ENCODE measurements at regions not wholly inside any gene's neighbourhood (a gene's known extent, or its start where the extent isn't known, plus 50 kb on each side); places are given as distances from the start of the nearest gene placed in this dataset.

DNA sequence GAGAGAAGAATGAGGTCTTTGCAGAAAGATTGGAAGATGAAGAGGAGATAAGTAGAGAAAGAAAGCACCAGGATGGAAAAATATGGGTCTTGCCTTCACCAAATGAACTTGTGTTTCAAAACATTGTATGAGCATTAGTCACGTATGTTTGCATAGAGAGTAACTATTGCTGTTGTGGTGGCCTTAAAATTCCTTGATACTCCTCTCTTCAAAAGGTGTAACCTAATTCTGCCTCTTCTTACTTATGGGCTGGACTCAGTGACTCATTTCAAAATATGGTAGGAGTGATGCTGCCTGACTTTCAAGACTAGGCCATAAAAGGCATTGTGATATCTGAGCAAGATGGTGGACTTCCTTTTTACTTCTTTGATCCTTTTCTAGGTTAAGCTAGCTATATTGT, 228.7 kb upstream of the ZNF385D start:
- Histone ChIP-seq H3K27me3 (ENCODE audit: low read depth) (no peaks in the 10 kb centered on the region), H3K4me1 (no peaks in the 10 kb centered on the region), H3K36me3 (no peaks in the 10 kb centered on the region), H3K4me3 (no peak overlapping the region), H3K27ac (replicated peaks) (no peak overlapping the region), H3K9me3 (replicated peaks) (peaks cover 11% of the 10 kb centered on the region)
- intact Hi-C loops (cut with micrococcal nuclease) = no loop called here
- DNase-seq = no peak
- TF ChIP-seq, protein P1, sequence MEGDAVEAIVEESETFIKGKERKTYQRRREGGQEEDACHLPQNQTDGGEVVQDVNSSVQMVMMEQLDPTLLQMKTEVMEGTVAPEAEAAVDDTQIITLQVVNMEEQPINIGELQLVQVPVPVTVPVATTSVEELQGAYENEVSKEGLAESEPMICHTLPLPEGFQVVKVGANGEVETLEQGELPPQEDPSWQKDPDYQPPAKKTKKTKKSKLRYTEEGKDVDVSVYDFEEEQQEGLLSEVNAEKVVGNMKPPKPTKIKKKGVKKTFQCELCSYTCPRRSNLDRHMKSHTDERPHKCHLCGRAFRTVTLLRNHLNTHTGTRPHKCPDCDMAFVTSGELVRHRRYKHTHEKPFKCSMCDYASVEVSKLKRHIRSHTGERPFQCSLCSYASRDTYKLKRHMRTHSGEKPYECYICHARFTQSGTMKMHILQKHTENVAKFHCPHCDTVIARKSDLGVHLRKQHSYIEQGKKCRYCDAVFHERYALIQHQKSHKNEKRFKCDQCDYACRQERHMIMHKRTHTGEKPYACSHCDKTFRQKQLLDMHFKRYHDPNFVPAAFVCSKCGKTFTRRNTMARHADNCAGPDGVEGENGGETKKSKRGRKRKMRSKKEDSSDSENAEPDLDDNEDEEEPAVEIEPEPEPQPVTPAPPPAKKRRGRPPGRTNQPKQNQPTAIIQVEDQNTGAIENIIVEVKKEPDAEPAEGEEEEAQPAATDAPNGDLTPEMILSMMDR (IDR thresholded peaks at IDR 0.05; ENCODE audit: borderline replicate concordance) = no peak

DNA sequence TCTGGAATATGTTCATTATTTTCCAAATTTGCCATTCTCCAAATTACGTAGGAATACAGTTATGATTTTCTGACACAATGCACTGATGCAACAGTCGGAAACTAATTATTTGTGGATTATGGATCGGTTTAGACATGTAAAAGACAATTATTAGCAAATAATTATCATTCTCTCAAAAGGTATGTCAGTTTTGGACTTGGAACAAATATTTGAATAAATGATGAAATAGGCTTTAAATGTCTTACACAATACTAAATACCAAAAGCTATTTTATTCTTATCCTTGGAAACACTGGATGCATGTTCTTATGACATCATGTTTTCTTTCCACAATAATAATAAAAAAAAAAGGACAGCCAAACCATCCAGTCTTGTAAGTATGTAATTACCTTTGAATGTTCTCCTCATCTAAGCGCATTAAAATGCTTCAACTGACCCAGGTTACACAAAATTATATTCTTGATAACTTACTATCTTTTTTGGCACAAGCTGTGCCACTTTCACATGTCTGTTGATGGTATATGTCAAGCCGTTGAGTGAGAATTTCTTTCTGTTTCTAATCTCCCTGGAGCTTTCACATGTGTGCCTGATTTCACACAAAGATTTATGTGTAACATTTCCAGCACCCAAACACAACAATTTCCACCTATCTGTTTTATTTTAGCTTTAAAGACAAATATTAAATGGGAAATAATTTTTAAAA, 238.5 kb upstream of the ZNF385D start:
- Histone ChIP-seq H3K27ac (replicated peaks) (no peak overlapping the region), H3K9me3 (replicated peaks) (no peaks in the 10 kb centered on the region), H3K36me3 (no peaks in the 10 kb centered on the region), H3K4me3 (no peak overlapping the region), H3K4me1 (no peaks in the 10 kb centered on the region), H3K27me3 (ENCODE audit: low read depth) (no peaks in the 10 kb centered on the region)
- TF ChIP-seq, protein P1 (IDR thresholded peaks at IDR 0.05; ENCODE audit: borderline replicate concordance) = no peak
- DNase-seq = no peak
- intact Hi-C loops (cut with micrococcal nuclease) = no loop called here

DNA sequence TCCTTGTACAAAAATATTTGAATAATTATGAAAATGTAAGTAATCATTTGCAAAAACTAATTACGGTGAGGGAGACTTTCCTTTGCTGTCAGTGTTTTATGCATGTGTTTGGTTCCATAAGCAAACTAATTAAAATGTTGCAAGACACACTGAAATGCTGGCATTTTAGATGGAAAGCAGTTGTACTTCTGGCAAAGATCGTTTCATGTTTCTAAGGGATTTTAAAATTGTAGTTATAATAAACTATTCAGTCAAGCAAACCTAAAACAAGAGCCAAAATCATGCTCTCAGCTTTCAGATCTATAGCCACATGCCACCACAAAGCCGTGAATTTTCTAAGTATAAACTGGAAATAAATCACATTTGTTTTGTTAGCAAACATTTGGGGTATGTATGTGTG, 240.1 kb upstream of the ZNF385D start:
- TF ChIP-seq, protein P1 (IDR thresholded peaks at IDR 0.05; ENCODE audit: borderline replicate concordance) = no peak
- intact Hi-C loops (cut with micrococcal nuclease) = no loop called here
- Histone ChIP-seq H3K27me3 (ENCODE audit: low read depth) (no peaks in the 10 kb centered on the region), H3K9me3 (replicated peaks) (no peaks in the 10 kb centered on the region), H3K27ac (replicated peaks) (no peak overlapping the region), H3K4me3 (no peak overlapping the region), H3K36me3 (no peaks in the 10 kb centered on the region), H3K4me1 (no peaks in the 10 kb centered on the region)
- DNase-seq = no peak

DNA sequence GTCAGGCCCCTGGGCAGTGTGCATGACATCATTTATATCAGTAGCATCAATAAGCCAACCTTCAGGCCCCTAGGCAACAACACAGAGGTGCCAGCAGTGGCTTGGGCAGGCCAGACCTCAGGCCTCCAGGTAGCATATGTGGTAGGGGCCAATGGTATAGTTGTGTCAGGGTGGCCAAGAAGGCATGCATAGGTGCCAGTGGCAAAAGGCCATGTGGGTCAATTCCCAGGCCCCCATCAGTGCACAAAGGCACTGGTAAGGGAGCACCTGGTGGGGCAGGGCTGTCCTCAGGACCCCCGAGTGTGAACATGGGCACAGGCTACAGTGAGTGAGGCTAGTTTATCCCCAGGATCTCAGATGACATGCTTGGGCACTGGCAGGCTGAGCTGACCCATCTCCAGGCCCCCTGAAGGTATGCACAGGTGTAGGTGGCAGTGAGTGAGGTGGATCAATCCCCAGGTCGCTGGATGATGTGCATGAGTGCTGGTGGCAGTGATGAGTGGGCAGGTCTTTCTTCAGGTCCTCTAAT, 244.1 kb upstream of the ZNF385D start:
- no peak overlapping the region for H3K27ac ChIP-seq (replicated peaks)
- intact Hi-C loops (cut with micrococcal nuclease) = no loop called here

DNA sequence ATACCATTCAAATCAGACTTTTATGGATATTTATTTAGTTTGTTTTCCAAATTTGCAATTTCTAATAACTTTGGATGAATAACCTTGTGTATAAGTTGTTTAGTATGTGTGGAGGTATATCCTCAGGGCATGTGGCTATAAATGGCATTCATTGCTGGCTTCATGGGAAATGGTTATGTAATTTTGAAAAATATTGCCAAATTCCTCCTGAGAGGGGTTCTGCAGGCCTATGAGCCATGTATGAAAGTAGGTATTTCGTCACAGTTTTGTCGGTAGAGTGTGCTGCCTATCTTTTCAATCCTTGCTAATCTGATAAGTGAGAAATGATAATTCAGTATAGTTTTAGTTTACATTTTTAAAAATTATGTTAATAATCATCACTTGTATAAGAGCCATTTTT, 256.4 kb upstream of the ZNF385D start:
- Histone ChIP-seq H3K4me1 (no peaks in the 10 kb centered on the region), H3K27me3 (ENCODE audit: low read depth) (no peaks in the 10 kb centered on the region), H3K36me3 (no peaks in the 10 kb centered on the region), H3K9me3 (replicated peaks) (peaks cover 21% of the 10 kb centered on the region), H3K27ac (replicated peaks) (no peak overlapping the region), H3K4me3 (no peak overlapping the region)
- DNase-seq = no peak
- TF ChIP-seq, protein P1 (IDR thresholded peaks at IDR 0.05; ENCODE audit: borderline replicate concordance) = no peak
- intact Hi-C loops (cut with micrococcal nuclease) = no loop called here

More for the DNA sequence above, 244.1 kb upstream of the ZNF385D start:
- no peak overlapping the region for H3K4me3 ChIP-seq
- H3K9me3 ChIP-seq (replicated peaks) = peaks cover 4% of the 10 kb centered on the region
- H3K36me3 ChIP-seq = no peaks in the 10 kb centered on the region
- TF ChIP-seq, protein P1 (IDR thresholded peaks at IDR 0.05; ENCODE audit: borderline replicate concordance) = no peak
- no peaks in the 10 kb centered on the region for H3K4me1 ChIP-seq
- DNase-seq = no peak
- H3K27me3 ChIP-seq (ENCODE audit: low read depth) = no peaks in the 10 kb centered on the region

Data from left ventricle myocardium inferior (tissue), 1 donor.